Ascending aorta (tissue), 2 donors: ENCODE measurements at regions not wholly inside any gene's neighbourhood (a gene's known extent, or its start where the extent isn't known, plus 50 kb on each side); places are given as distances from the start of the nearest gene placed in this dataset.

Experiments
- DNase-seq, 2 donors: peaks; one replicate each; pipeline ENCODE4 v3.0.0-alpha.2; 2019; ENCODE audit warnings: low spot score in 2 of 2
- H3K27ac ChIP-seq, 2 donors: fragments of 200-600 bp; sonication (generic); one replicate each; pipeline ENCODE4 v1.5.1; 2016 to 2017; ENCODE audit warnings: mild to moderate bottlenecking in 1 of 2
- H3K27me3 ChIP-seq: fragments of 200-600 bp; sonication (generic); one replicate; pipeline ENCODE4 v1.5.1; 2017
- H3K36me3 ChIP-seq, 2 donors: fragments of 200-600 bp; sonication (generic); one replicate each; pipeline ENCODE4 v1.5.1; 2016
- H3K4me1 ChIP-seq, 2 donors: fragments of 200-600 bp; sonication (generic); one replicate each; pipeline ENCODE4 v1.5.1; 2016 to 2017; ENCODE audit warnings: mild to moderate bottlenecking in 1 of 2
- H3K4me3 ChIP-seq, 2 donors: fragments of 200-600 bp; sonication (generic); one replicate each; pipeline ENCODE4 v1.5.1; 2016 to 2017; ENCODE audit warnings: mild to moderate bottlenecking in 1 of 2
- H3K9me3 ChIP-seq, 2 donors: fragments of 200-600 bp; sonication (generic); one replicate each; pipeline ENCODE4 v1.5.1; 2016
- intact Hi-C: fragments of 100-400 bp; cut with DNase I; formaldehyde crosslinking; loops from one replicate; pipeline ENCODE4 v1.15.1; 2023
- TF ChIP-seq, protein P1 (sequence below), 3 experiments: fragments of 200-600 bp in 2 of 3; fragments of 450-650 bp in 1 of 3; sonication (generic) in 2 of 3; IDR thresholded peaks; one replicate each; pipeline ENCODE4 v1.5.1; 2016 to 2019; ENCODE audit warnings: antibody characterized with exemption in 3 of 3, mild to moderate bottlenecking in 1 of 3, moderate library complexity in 1 of 3

DNA sequence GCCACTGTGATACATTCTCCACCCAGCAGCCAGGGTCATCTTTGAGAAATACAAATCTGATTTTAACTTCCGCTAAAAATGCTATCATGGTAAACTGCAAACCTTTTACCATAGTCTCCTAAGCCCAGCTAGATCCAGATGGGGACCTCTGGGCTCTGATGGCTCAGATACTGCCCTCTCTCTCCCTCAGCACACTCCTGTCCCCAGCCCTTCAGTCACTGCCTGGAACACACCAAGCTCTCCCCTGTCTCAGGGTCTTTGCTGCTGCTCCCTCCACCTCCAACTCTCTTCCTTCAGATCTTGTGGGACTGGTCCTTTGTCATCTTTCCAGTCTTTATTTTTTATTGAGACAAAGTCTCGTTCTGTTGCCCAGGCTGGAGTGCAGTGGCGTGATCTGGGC lies 65.1 kb downstream of the SPRY4 start:
- H3K9me3 ChIP-seq, result no peaks in the 10 kb centered on the region
- no peaks in the 10 kb centered on the region for H3K4me1 ChIP-seq
- no peak for DNase-seq
- no peaks in the 10 kb centered on the region for H3K27me3 ChIP-seq
- H3K27ac ChIP-seq, result no peak overlapping the region
- no peak overlapping the region for H3K4me3 ChIP-seq
- TF ChIP-seq, protein P1, sequence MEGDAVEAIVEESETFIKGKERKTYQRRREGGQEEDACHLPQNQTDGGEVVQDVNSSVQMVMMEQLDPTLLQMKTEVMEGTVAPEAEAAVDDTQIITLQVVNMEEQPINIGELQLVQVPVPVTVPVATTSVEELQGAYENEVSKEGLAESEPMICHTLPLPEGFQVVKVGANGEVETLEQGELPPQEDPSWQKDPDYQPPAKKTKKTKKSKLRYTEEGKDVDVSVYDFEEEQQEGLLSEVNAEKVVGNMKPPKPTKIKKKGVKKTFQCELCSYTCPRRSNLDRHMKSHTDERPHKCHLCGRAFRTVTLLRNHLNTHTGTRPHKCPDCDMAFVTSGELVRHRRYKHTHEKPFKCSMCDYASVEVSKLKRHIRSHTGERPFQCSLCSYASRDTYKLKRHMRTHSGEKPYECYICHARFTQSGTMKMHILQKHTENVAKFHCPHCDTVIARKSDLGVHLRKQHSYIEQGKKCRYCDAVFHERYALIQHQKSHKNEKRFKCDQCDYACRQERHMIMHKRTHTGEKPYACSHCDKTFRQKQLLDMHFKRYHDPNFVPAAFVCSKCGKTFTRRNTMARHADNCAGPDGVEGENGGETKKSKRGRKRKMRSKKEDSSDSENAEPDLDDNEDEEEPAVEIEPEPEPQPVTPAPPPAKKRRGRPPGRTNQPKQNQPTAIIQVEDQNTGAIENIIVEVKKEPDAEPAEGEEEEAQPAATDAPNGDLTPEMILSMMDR (IDR thresholded peaks at IDR 0.05), result no peak
- intact Hi-C loops, result loop anchor here (2.0 kb wide), 1 partner anchor 23 kb away; no protein-coding TSS in a partner anchor
- H3K36me3 ChIP-seq, result no peaks in the 10 kb centered on the region

DNA sequence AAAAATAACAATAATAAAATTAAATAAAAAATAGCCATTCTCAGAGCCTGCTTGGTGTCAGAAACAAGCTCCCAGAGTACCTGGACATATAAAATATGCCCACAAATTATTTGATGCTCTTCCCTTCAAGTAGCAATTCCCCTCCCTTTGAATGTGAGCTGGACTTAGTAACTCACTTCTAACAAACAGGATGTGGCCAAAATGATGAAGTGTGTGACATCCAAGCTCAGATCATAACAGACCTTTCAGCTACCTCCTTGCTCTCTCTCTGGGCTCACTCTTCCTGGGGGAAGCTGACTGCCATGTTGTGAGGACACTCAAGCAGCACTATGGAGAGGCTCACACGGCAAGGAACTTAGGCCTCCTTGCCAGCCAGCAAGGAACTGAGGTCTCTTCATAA lies 69.0 kb downstream of the SPRY4 start:
- Histone ChIP-seq H3K4me3 (no peak overlapping the region), H3K27me3 (no peaks in the 10 kb centered on the region), H3K36me3 (no peaks in the 10 kb centered on the region), H3K9me3 (no peaks in the 10 kb centered on the region), H3K4me1 (no peaks in the 10 kb centered on the region), H3K27ac (no peak overlapping the region)
- no peak for DNase-seq
- TF ChIP-seq, protein P1 (IDR thresholded peaks at IDR 0.05), result no peak
- intact Hi-C loops, result no loop called here

DNA sequence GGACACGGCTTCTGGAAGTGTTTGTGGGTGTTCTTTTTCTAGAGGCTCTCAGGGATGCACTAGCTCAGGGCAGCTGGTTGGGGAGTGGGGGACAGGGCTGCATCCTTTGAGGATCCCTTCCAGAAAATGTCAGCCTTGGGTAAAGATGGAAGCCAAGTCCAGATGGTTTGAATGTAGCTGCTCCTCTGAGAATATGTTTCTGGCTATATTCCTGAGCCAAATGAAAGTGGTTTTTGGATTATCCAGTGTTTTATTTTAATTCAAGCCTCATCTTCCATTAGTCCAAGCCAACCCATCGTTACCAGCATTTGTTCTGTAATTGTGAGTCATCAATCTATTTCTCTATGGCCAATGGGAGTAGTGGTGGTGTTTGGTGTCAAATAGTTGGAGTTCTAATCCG lies 70.4 kb downstream of the SPRY4 start:
- Histone ChIP-seq H3K4me3 (no peak overlapping the region), H3K4me1 (peaks cover 3 to 12% of the 10 kb centered on the region in 2 donors), H3K27me3 (no peaks in the 10 kb centered on the region), H3K9me3 (no peaks in the 10 kb centered on the region), H3K27ac (no peak overlapping the region), H3K36me3 (no peaks in the 10 kb centered on the region)
- TF ChIP-seq, protein P1 (IDR thresholded peaks at IDR 0.05), result no peak
- DNase-seq, result no peak
- intact Hi-C loops, result no loop called here

DNA sequence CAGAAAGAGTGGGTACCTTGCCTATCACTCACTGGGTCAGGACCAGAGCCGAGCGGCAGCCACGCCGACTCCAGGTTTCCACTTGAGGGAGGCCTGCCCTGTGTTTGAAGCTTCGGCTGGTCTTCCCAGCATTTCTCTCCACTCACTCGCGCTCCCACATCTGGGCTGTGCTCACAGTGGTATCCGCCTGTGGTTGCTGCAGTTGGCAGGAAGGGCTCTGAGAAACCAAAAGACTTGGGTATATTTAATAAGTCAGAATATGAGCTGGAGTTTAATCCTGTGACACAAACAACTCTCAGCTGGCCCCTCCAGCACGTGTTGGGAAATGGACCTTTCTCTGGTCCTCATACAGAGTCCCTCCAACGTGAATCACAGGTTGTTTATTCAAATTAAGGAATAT lies 70.9 kb downstream of the SPRY4 start:
- DNase-seq, result no peak
- TF ChIP-seq, protein P1 (IDR thresholded peaks at IDR 0.05), result no peak
- intact Hi-C loops, result no loop called here
- no peak overlapping the region for H3K4me3 ChIP-seq
- no peaks in the 10 kb centered on the region for H3K36me3 ChIP-seq
- H3K9me3 ChIP-seq, result no peaks in the 10 kb centered on the region
- no peak overlapping the region for H3K27ac ChIP-seq
- H3K4me1 ChIP-seq, result peaks cover 3 to 12% of the 10 kb centered on the region in 2 donors
- H3K27me3 ChIP-seq, result no peaks in the 10 kb centered on the region

DNA sequence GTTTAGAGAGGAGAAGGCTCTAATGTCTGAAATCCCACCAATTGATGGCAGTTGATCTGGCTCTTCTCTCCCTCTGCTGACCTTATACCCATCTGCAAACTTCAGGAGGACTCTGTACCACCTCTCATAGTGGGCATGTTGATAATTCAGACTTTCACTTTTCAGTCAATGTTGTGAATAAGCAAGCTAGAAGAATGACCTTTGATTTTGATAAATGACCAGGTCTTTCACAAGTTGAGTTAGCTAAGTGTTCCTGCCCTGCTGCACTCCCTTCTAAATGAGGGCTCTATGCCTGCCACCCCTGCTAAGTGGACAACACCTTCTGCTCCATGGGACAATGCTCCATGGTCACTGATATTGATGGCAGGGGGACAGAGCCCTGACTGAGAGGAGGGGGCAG lies 74.7 kb downstream of the SPRY4 start:
- no peak for DNase-seq
- H3K4me1 ChIP-seq, result peaks cover 3 to 32% of the 10 kb centered on the region in 2 donors
- TF ChIP-seq, protein P1 (IDR thresholded peaks at IDR 0.05), result no peak
- peak overlapping the region; percentile 81 to 88 for H3K27ac ChIP-seq
- intact Hi-C loops, result no loop called here
- H3K27me3 ChIP-seq, result no peaks in the 10 kb centered on the region
- no peak overlapping the region for H3K4me3 ChIP-seq
- no peaks in the 10 kb centered on the region for H3K9me3 ChIP-seq
- H3K36me3 ChIP-seq, result no peaks in the 10 kb centered on the region
